GM21381 (cell line): ENCODE measurements at regions not wholly inside any gene's neighbourhood (a gene's known extent, or its start where the extent isn't known, plus 50 kb on each side); places are given as distances from the start of the nearest gene placed in this dataset.
"Not testable (repeated sequence)": the region's sequence is repeated elsewhere in the genome, so short reads cannot be mapped to it uniquely, and the experiment has no call there.

Source experiments
- ATAC-seq: cut with Tn5 transposase; IDR thresholded peaks from one replicate; pipeline ENCODE4 v1.9.1; 2021; ENCODE audit warnings: mild to moderate bottlenecking, moderate library complexity; ENCODE audit not compliant: unreplicated experiment

DNA sequence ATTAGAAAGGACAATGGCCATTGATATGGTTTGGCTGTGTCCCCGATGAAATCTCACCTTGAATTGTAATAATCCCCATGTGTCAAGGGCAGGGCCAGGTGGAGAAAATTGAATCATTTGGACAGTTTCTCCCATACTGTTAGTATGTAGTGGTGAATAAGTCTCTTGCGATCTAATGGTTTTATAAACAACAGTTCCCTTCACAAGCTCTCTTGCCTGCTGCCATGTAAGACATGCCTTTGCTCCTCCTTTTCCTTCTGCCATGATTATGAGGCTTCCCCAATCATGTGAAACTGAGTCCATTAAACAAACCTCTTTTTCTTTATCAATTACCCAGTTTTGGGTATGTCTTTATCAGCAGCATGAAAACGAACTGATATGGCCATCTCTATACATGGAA lies 302.7 kb downstream of the SFMBT2 start:
- no peak for ATAC-seq

GRCh38 chr10:7107285-7107684 lies 303.5 kb downstream of the SFMBT2 start:
- no peak for ATAC-seq

GRCh38 chr10:7104379-7104778 lies 306.5 kb downstream of the SFMBT2 start:
- not testable (repeated sequence) for ATAC-seq

DNA sequence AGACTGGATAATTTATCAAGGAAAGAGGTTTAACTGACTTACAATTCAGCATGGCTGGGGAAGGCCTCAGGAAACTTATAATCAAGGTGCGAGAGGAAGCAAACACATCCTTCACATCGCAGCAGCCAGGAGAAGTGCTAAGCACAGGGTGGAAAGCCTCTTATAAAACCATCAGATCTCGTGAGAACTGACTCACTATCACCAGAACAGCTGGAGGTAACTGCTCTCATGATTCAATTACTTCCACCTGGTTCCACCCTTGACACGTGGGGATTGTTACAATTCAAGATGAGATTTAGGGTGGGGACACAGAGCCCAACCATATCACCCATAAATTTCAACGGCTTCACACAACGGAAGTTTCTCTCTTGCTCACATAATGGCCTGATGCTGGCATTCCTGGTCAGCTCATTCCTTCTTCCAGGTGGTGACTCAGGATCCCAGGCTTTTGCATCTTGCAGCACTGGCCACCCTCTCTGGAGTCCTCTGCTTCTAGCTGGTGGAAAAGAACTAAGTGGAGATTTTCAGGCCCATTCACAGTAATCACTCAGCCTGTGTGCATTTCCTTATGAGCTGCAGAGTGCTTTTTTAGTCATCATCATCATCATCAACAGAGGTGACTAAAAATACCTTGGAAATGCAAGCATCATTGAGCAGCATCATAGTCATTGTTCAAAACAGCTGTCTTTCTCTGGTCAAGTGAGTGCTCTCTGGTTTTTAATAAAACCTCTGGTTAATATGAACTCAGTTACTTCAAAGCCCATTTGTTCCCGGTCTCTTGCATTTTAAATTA lies 308.1 kb downstream of the SFMBT2 start:
- ATAC-seq, result no peak

- ATAC-seq, result no peak
These were observed 308.8 kb downstream of the SFMBT2 start for GRCh38 chr10:7102084-7102483.

GRCh38 chr10:7101451-7101850 lies 309.4 kb downstream of the SFMBT2 start:
- no peak for ATAC-seq

DNA sequence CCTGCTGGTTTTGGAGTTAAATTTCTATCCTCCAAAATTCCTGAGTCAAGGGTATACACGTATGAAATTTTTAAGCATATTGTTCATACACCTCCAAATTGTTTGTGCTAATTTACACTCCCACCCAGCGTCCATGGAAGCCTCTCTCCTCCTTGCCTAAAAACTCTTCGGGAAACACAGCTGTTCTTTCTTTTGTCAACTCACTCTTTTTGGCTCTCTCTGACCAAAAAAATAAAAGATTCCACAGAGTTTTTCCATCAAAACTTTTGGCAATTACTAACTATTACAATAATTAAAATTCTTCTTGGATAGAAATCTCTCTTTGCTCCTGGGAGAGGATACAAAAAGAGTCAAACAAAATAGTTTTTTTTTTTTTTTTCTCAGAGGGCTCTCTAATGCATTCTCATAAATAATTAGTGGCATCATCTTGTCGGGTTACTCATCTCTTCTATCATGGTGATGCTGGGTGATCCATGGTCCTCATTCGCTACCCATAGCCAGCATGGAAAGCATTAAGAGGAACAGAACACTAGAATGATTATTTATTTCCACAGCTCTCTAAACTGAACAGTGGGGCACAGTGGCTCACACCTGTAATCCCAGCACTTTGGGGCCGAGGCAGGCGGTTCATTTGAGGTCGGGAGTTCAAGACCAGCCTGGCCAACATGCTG lies 310.7 kb downstream of the SFMBT2 start:
- no peak for ATAC-seq

DNA sequence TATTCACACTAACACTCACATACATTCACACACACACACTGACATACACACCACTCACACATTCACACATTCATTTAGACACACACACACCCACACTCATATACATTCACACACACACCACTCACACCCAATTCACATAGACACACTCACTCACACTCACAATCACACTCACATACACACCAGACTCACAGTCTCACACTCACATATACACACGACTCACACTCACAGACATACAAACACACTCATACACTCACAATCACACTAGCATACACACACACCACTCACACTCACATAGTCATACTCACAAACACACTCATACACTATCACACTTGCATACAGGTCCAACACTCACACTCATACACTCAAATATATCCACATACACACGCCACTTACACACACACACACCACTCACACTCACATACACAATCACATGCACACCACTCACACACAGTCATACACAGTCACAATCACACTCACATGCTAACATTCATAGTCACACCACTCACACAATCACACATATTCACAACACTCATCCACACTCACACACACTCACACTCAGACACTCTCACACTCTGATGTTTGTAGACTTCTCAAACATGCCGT lies 312.6 kb downstream of the SFMBT2 start:
- ATAC-seq, result no peak

DNA sequence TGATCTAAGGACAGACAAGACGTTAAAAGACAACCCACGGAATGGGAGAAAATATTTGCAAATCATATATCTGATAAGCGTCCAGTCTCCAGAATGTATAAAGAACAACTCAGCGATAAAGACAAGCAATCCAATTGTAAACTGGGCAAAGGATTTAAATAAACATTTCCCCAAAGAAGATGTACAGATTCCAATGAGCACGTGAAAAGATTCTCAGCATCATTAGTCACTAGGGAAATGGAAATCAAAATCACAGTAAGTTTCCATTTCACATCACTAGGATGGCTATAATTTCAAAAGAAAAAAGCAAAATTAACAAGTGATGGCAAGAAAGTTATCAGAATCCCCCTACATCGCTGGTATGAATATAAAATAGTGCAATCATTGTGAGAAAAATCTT lies 316.1 kb downstream of the SFMBT2 start:
- no peak for ATAC-seq

DNA sequence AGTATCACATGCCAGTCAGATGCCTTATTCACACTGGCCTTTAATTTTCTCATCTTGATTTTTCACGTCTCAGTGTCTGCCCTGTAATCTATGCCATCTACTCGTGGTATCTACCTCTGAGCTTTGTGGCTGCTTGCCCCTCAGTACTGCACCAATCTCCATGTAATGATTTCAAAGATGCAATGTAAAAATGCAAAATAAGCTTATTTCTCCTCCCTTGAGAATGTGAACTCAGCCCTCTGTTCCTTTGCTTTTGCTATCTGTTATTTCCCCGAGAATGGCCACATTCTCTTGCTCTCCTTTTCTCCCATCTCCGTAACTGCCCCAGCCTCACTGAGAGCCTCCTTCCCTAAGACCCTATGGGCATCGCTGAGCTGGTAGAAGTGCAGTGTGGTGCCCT lies 317.5 kb downstream of the SFMBT2 start:
- no peak for ATAC-seq

DNA sequence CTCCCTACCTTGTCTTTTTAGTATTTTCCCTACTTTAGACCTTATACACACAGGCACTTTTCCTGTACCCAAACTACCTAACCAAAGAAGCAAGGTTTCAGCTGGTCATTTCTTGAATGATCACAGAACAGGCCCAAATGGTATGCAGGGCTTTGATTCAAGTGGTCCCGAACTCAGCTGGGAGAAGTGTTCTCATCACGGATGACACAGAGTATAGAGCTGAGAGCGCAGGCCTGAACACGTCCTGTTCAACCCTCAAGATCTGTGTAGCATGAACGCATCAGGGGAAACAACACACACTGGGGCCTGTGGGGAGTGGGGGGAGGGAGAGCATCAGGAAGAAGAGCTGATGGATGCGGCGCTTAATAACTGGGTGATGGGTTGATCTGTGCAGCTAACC lies 318.2 kb downstream of the SFMBT2 start:
- no peak for ATAC-seq

- no peak for ATAC-seq
These were observed 320.3 kb downstream of the SFMBT2 start for GRCh38 chr10:7090529-7090928.

DNA sequence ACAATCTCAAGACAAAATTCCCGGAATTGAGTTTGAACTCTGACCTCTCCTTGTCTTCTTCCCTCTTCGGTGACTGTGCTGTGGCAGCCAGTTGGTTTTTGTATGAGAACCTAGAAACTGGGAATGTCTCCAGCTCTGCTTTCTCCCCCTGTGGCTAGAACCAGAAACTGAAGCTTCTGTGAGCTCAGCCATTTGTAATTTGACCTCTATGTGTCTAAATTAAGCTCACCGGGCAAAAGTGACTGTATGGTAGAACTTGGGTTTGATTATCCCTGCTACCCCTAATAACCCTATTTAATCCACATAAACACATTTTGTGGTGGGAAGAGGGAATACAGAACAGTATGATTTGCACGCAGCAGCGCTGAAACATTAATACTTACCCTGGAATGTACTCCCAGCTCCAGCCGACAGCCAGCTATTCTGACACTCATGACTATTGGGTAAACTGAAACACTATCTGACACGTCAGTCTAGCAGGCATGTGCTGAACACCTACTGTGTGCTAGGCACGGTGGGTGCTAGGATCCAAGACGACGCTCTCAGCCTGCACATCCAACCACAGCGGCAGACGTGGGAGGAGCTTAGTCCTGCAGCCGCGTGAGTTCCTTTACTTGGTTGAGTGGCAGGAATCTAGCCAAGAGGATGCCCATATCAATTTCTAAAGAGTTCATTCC lies 324.8 kb downstream of the SFMBT2 start:
- ATAC-seq, result no peak

GRCh38 chr10:7085147-7085912 lies 325.5 kb downstream of the SFMBT2 start:
- no peak for ATAC-seq

GRCh38 chr10:7084280-7085005 lies 326.4 kb downstream of the SFMBT2 start:
- ATAC-seq, result no peak

- ATAC-seq, result no peak
These were observed 327.9 kb downstream of the SFMBT2 start for GRCh38 chr10:7082967-7083366.

GRCh38 chr10:7077880-7078279 lies 333.0 kb downstream of the SFMBT2 start:
- no peak for ATAC-seq

DNA sequence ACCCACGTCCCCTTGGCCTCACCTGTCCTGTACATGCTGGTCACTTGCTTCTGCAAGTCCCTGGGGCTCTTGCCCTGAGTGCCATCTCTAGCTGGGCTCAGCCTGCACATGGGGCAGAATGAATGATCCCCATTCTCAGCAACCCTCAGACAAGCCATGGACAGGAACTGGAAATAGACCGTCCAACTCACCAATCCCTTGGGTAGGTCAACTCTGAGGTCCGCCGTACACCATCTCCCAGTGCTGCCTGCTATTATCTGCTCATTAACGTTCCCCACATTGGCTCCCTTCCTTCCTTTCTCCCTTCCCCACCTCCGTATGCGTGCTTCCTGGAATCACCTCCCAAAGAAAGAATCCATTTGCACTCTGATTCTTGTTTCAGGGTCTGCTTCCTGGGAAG lies 335.0 kb downstream of the SFMBT2 start:
- no peak for ATAC-seq

DNA sequence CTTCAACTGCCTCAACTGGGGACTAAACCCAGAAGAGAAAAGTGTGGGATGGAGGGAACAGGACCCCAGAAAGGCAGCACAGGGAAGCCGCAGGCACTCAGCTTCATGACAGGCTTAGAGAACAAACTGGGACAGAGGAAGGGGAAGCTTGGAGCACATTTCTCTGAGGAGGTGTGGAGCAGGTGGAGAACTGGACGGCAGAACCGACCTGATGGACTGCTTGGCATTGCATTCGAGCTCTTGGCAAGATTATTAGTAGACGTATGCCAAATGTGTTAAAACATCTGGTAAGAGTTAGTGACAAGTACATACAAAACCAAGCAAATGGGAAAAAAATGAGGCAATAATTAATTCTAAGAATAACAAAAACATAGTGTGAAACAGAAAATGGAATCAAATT lies 335.7 kb downstream of the SFMBT2 start:
- no peak for ATAC-seq

GRCh38 chr10:7071421-7071820 lies 339.4 kb downstream of the SFMBT2 start:
- no peak for ATAC-seq
